Activated CD4-positive, alpha-beta T cell treated with anti-CD3 and anti-CD28 coated beads, Interleukin-2, amount 50 U/mL, for 4 hours (primary cell): ENCODE measurements at regions not wholly inside any gene's neighbourhood (a gene's known extent, or its start where the extent isn't known, plus 50 kb on each side); places are given as distances from the start of the nearest gene placed in this dataset.
"Not testable (repeated sequence)": the region's sequence is repeated elsewhere in the genome, so short reads cannot be mapped to it uniquely, and the experiment has no call there.

Source experiments
- DNase-seq, 2 experiments: peaks; one replicate each; pipeline ENCODE4 v3.0.0-alpha.2; 2020

GRCh38 chr6:21745543-21746337 is 152.2 kb downstream of the SOX4 start:
- DNase-seq: no peak

GRCh38 chr6:21747441-21747840 is 153.9 kb downstream of the SOX4 start:
- DNase-seq: no peak

GRCh38 chr6:21748343-21749056 is 154.9 kb downstream of the SOX4 start:
- DNase-seq: no peak

- no peak for DNase-seq
Measured at GRCh38 chr6:21749754-21750153, 156.2 kb downstream of the SOX4 start.

- DNase-seq: no peak
Measured at GRCh38 chr6:21750575-21750974, 157.0 kb downstream of the SOX4 start.

- DNase-seq: no peak
Measured at GRCh38 chr6:21751608-21752007, 158.1 kb downstream of the SOX4 start.

GRCh38 chr6:21752054-21752811 is 158.7 kb downstream of the SOX4 start:
- no peak for DNase-seq

- DNase-seq: no peak
Measured at GRCh38 chr6:21753241-21754108, 159.9 kb downstream of the SOX4 start.

GRCh38 chr6:21754891-21755290 is 161.3 kb downstream of the SOX4 start:
- no peak for DNase-seq

GRCh38 chr6:21756487-21756886 is 162.9 kb downstream of the SOX4 start:
- DNase-seq: no peak

GRCh38 chr6:21757392-21757791 is 163.8 kb downstream of the SOX4 start:
- not testable (repeated sequence) for DNase-seq

GRCh38 chr6:21759721-21760120 is 166.2 kb downstream of the SOX4 start:
- DNase-seq: no peak

GRCh38 chr6:21761053-21761730 is 167.6 kb downstream of the SOX4 start:
- not testable (repeated sequence) for DNase-seq

- no peak for DNase-seq
Measured at GRCh38 chr6:21764989-21765388, 171.4 kb downstream of the SOX4 start.

- no peak for DNase-seq
Measured at GRCh38 chr6:21767891-21768648, 174.5 kb downstream of the SOX4 start.

- DNase-seq: no peak
Measured at GRCh38 chr6:21769405-21769861, 175.9 kb downstream of the SOX4 start.

GRCh38 chr6:21769968-21770367 is 176.4 kb downstream of the SOX4 start:
- no peak for DNase-seq

- no peak for DNase-seq
Measured at GRCh38 chr6:21771626-21772320, 178.2 kb downstream of the SOX4 start.

GRCh38 chr6:21772477-21772876 is 178.9 kb downstream of the SOX4 start:
- no peak for DNase-seq

- DNase-seq: no peak
Measured at GRCh38 chr6:21772884-21773575, 179.5 kb downstream of the SOX4 start.
